Testis (tissue), 2 donors: ENCODE measurements at regions not wholly inside any gene's neighbourhood (a gene's known extent, or its start where the extent isn't known, plus 50 kb on each side); places are given as distances from the start of the nearest gene placed in this dataset.

ENCODE experiments used
- DNase-seq: peaks from one replicate; pipeline ENCODE4 v3.0.0-alpha.2; 2019
- H3K27ac ChIP-seq, 2 donors: fragments of 200-600 bp; sonication (generic); one replicate each; pipeline ENCODE4 v1.5.1; 2019
- H3K27me3 ChIP-seq: fragments of 200-600 bp; sonication (generic); one replicate; pipeline ENCODE4 v1.5.1; 2019
- H3K36me3 ChIP-seq: fragments of 200-600 bp; sonication (generic); one replicate; pipeline ENCODE4 v1.5.1; 2017; ENCODE audit warnings: low read depth; ENCODE audit errors: missing control alignments
- H3K4me1 ChIP-seq: fragments of 200-600 bp; sonication (generic); one replicate; pipeline ENCODE4 v1.5.1; 2019
- H3K4me3 ChIP-seq, 2 donors: fragments of 200-600 bp; sonication (generic); one replicate each; pipeline ENCODE4 v1.5.1; 2017 to 2019
- H3K9me3 ChIP-seq: fragments of 200-600 bp; sonication (generic); one replicate; pipeline ENCODE4 v1.5.1; 2017
- POLR2A ChIP-seq: fragments of 450-650 bp; IDR thresholded peaks from one replicate; pipeline ENCODE4 v1.6.1; 2017; ENCODE audit warnings: antibody characterized with exemption, mild to moderate bottlenecking, moderate library complexity
- WGBS, 2 donors: methylation state at CpG; one replicate each; pipeline ENCODE4 v1.1.5; 2018; 5-methylcytosine and 5-hydroxymethylcytosine counted together
- intact Hi-C: fragments of 100-400 bp; cut with DNase I; formaldehyde crosslinking; loops from one replicate; pipeline ENCODE4 v1.15.1; 2023; ENCODE audit warnings: low total_unique reads
- TF ChIP-seq, protein P1 (sequence below), 3 experiments: fragments of 450-650 bp in 2 of 3; fragments of 200-600 bp in 1 of 3; sonication (generic) in 1 of 3; IDR thresholded peaks; one replicate each; pipeline ENCODE4 v1.5.1; 2016 to 2019; ENCODE audit warnings: antibody characterized with exemption in 3 of 3, mild to moderate bottlenecking in 2 of 3, moderate library complexity in 1 of 3

DNA sequence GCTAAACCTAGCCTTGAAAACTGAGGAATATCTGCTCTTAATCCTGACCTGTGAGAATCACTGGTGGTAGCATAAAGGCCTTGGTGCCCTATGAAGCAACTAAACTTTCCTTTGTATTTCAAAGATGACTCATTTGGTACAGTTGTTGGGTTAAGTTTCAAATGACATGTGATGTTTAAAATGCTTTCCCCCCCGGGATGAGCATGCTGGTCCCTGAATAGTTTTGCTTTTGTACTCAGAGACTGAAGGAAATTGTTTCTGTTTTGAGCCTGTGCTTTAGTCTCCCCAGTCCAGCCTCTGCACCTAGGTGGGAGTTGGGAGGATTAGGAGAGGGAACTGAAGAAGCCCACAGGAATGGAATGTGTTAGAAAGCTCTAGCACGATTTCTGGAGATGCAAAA, 258.9 kb upstream of the NPY start:
- Histone ChIP-seq H3K27me3 (no peaks in the 10 kb centered on the region), H3K4me1 (no peaks in the 10 kb centered on the region), H3K4me3 (no peak overlapping the region), H3K9me3 (no peaks in the 10 kb centered on the region), H3K36me3 (no peaks in the 10 kb centered on the region), H3K27ac (no peak overlapping the region)
- no peak for DNase-seq
- WGBS, 2 donors, result 31 to 35% methylated on average over 2 of the region's 2 CpGs
- TF ChIP-seq, protein P1, sequence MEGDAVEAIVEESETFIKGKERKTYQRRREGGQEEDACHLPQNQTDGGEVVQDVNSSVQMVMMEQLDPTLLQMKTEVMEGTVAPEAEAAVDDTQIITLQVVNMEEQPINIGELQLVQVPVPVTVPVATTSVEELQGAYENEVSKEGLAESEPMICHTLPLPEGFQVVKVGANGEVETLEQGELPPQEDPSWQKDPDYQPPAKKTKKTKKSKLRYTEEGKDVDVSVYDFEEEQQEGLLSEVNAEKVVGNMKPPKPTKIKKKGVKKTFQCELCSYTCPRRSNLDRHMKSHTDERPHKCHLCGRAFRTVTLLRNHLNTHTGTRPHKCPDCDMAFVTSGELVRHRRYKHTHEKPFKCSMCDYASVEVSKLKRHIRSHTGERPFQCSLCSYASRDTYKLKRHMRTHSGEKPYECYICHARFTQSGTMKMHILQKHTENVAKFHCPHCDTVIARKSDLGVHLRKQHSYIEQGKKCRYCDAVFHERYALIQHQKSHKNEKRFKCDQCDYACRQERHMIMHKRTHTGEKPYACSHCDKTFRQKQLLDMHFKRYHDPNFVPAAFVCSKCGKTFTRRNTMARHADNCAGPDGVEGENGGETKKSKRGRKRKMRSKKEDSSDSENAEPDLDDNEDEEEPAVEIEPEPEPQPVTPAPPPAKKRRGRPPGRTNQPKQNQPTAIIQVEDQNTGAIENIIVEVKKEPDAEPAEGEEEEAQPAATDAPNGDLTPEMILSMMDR (IDR thresholded peaks at IDR 0.05), result no peak
- TF ChIP-seq POLR2A, result no peak
- intact Hi-C loops, result no loop called here

DNA sequence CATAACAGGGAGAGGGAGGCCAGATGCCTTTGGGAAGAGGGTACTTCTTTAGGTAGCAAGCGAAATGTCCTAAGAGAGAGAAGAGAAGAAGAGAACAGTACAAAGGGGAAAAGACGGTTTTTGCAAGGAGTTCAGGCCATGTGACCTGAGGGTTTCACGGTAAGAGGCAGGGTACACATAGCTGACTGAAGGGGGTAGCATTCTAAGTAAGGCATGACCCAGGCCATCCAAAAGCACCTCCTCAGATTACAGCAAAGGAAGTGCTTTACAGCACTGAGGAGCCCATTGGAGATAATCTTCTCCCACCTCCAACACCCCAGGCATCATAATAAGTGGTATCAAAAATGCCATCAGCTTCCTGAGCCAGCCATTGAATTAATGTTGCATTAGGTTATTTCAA, 258.2 kb upstream of the NPY start:
- no peaks in the 10 kb centered on the region for H3K27me3 ChIP-seq
- no peaks in the 10 kb centered on the region for H3K9me3 ChIP-seq
- H3K4me3 ChIP-seq, result no peak overlapping the region
- DNase-seq, result no peak
- no peak for TF ChIP-seq POLR2A
- TF ChIP-seq, protein P1 (IDR thresholded peaks at IDR 0.05), result no peak
- intact Hi-C loops, result no loop called here
- WGBS, 2 donors, result 88 to 90% methylated on average over 3 of the region's 3 CpGs
- no peaks in the 10 kb centered on the region for H3K36me3 ChIP-seq
- H3K4me1 ChIP-seq, result no peaks in the 10 kb centered on the region
- no peak overlapping the region for H3K27ac ChIP-seq

DNA sequence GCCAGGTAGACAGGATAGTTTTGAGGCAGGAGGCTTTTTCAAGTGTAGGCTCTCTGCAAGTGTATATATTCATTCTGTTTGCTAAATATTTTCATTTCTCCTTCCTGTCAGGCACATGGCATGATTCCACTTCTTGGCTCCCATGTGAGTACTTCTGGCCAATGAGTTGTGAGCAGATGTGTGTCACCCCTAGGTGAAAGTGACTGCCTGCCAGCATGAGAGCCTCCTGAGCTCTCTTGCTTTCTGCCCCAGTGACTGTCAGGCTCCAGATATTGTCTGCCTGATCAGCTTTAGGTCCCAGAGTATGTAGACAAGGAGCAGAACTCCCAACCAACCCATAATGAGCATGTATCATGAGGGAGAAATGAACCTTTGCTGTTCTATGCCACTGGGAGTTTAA, 257.6 kb upstream of the NPY start:
- Histone ChIP-seq H3K27ac (no peak overlapping the region), H3K4me1 (no peaks in the 10 kb centered on the region), H3K4me3 (no peak overlapping the region), H3K27me3 (no peaks in the 10 kb centered on the region), H3K9me3 (no peaks in the 10 kb centered on the region), H3K36me3 (no peaks in the 10 kb centered on the region)
- no peak for DNase-seq
- intact Hi-C loops, result no loop called here
- TF ChIP-seq POLR2A, result no peak
- TF ChIP-seq, protein P1 (IDR thresholded peaks at IDR 0.05), result no peak

DNA sequence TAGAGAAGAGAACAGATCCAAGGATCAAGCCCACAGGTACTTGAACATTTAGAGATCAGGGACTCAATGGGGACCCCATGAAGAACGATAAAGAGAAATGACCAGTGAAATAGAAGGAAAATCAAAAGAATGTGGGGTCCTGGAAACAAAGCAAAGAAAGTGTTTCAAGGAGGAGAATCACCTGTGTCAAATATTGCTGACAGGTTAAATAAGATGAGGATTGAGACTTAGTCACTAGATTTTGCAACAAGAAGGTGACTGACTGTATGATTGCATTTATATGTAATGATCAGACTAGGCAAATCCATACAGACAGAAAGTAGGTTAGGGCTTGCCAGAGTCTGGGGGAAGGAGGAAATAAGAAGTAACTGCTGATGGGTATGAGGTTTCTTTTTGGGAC, 254.9 kb upstream of the NPY start:
- WGBS, 2 donors, result 80 to 91% methylated on average over 1 of the region's 1 CpG
- intact Hi-C loops, result no loop called here
- Histone ChIP-seq H3K27ac (no peak overlapping the region), H3K4me1 (no peaks in the 10 kb centered on the region), H3K9me3 (no peaks in the 10 kb centered on the region), H3K36me3 (no peaks in the 10 kb centered on the region), H3K4me3 (no peak overlapping the region), H3K27me3 (no peaks in the 10 kb centered on the region)
- no peak for DNase-seq
- TF ChIP-seq, protein P1 (IDR thresholded peaks at IDR 0.05), result no peak
- no peak for TF ChIP-seq POLR2A

DNA sequence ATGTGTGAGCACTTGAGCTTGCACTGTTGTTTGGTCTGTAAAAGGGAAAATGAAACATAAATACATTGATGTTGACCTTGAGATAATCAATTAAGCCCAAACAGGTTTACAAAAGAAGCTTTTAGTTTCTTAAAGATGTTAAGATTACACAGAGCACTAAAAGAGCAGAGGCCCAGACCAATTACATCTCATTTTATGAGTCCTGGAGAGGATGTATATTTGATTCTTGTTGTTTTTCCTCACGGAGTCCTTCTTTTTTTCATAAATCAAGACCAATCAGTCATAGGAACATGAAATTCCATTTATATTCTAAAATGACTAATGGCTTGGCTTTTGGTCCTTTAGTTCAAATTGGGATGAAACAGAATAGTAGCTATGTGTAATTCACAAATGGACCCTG, 249.7 kb upstream of the NPY start:
- no peak overlapping the region for H3K27ac ChIP-seq
- 74% methylated on average over 1 of the region's 1 CpG for WGBS, 2 donors
- H3K4me1 ChIP-seq, result no peaks in the 10 kb centered on the region
- TF ChIP-seq POLR2A, result no peak
- TF ChIP-seq, protein P1 (IDR thresholded peaks at IDR 0.05), result no peak
- H3K4me3 ChIP-seq, result no peak overlapping the region
- H3K27me3 ChIP-seq, result no peaks in the 10 kb centered on the region
- DNase-seq, result no peak
- no peaks in the 10 kb centered on the region for H3K9me3 ChIP-seq
- intact Hi-C loops, result no loop called here
- H3K36me3 ChIP-seq, result no peaks in the 10 kb centered on the region
